Keratinocyte (primary cell): ENCODE measurements at regions not wholly inside any gene's neighbourhood (a gene's known extent, or its start where the extent isn't known, plus 50 kb on each side); places are given as distances from the start of the nearest gene placed in this dataset.

Experiments
- DNase-seq: peaks from one replicate; pipeline ENCODE4 v3.0.0-alpha.2; 2011; ENCODE audit warnings: low read depth, missing footprints, low spot score
- FAIRE-seq: peaks from 2 replicates; lab custom pipeline; 2011; peaks lifted over from hg19 to GRCh38; lab: Jason Lieb, UNC
- H2AFZ ChIP-seq: 2 replicates; pipeline ENCODE4 v1.6.0; 2012; ENCODE audit warnings: low read length, control low read depth, inconsistent platforms; ENCODE audit not compliant: control insufficient read depth
- H3K27ac ChIP-seq: 2 replicates; pipeline ENCODE4 v1.5.1; 2011; ENCODE audit warnings: low read length; ENCODE audit not compliant: control insufficient read depth, insufficient read depth
- H3K27me3 ChIP-seq: 3 replicates; pipeline ENCODE4 v1.6.0; 2011; ENCODE audit warnings: low read length; ENCODE audit not compliant: control insufficient read depth, insufficient read depth; ENCODE audit errors: extremely low read depth
- H3K36me3 ChIP-seq, 2 experiments: 2 replicates in 1 of 2; 3 replicates in 1 of 2; pipeline ENCODE4 v1.5.1; 2011; ENCODE audit warnings: low read length in 2 of 2, mild to moderate bottlenecking in 1 of 2; ENCODE audit not compliant: control insufficient read depth in 2 of 2, insufficient read depth in 2 of 2; ENCODE audit errors: extremely low read depth in 1 of 2
- H3K4me1 ChIP-seq: 3 replicates; pipeline ENCODE4 v1.5.1; 2011; ENCODE audit warnings: low read length; ENCODE audit not compliant: control insufficient read depth, insufficient read depth; ENCODE audit errors: extremely low read depth
- H3K4me2 ChIP-seq: 3 replicates; pipeline ENCODE4 v1.6.0; 2011; ENCODE audit warnings: low read depth, low read length; ENCODE audit not compliant: control insufficient read depth, insufficient read depth; ENCODE audit errors: extremely low read depth
- H3K4me3 ChIP-seq, 3 experiments: fragments of 200-600 bp in 1 of 3; sonication (generic) in 1 of 3; 2 replicates in 2 of 3; 3 replicates in 1 of 3; pipeline ENCODE4 v1.5.1; 2011 to 2016; ENCODE audit warnings: low read length in 3 of 3, mild to moderate bottlenecking in 3 of 3, control low read depth in 2 of 3, inconsistent platforms in 1 of 3, low read depth in 1 of 3, mixed read lengths in 1 of 3, mixed run types in 1 of 3, moderate library complexity in 1 of 3; ENCODE audit not compliant: control insufficient read depth in 2 of 3, insufficient read depth in 2 of 3; ENCODE audit errors: extremely low read depth in 1 of 3
- H3K79me2 ChIP-seq: 2 replicates; pipeline ENCODE4 v1.6.0; 2012; ENCODE audit warnings: low read length; ENCODE audit not compliant: control insufficient read depth, insufficient read depth
- H3K9ac ChIP-seq: 3 replicates; pipeline ENCODE4 v1.6.0; 2011; ENCODE audit warnings: low read length; ENCODE audit not compliant: control insufficient read depth, insufficient read depth; ENCODE audit errors: extremely low read depth
- H3K9me1 ChIP-seq: 3 replicates; pipeline ENCODE4 v1.6.0; 2011; ENCODE audit warnings: low read length; ENCODE audit not compliant: control insufficient read depth, insufficient read depth; ENCODE audit errors: extremely low read depth
- H3K9me3 ChIP-seq: 2 replicates; pipeline ENCODE4 v1.5.1; 2012; ENCODE audit warnings: low read depth, low read length; ENCODE audit not compliant: control insufficient read depth
- H4K20me1 ChIP-seq: 3 replicates; pipeline ENCODE4 v1.6.0; 2011; ENCODE audit warnings: low read length; ENCODE audit not compliant: control insufficient read depth, insufficient read depth; ENCODE audit errors: extremely low read depth
- CTCF ChIP-seq, 3 experiments: IDR thresholded peaks in 1 of 3; conservative IDR thresholded peaks in 1 of 3; optimal IDR thresholded peaks in 1 of 3; 2 replicates in 2 of 3; 3 replicates in 1 of 3; pipeline versions ENCODE3 to v1.5.1; 2011; ENCODE audit warnings: low read length in 3 of 3, mild to moderate bottlenecking in 3 of 3, moderate library complexity in 2 of 3, control low read depth in 1 of 3, inconsistent platforms in 1 of 3; ENCODE audit not compliant: insufficient read depth in 2 of 3; ENCODE audit errors: extremely low read depth in 1 of 3
- EZH2 ChIP-seq: IDR thresholded peaks from one replicate; pipeline ENCODE4 v1.6.1; 2012; ENCODE audit warnings: inconsistent platforms, mild to moderate bottlenecking, low read length, moderate library complexity
- dilution Hi-C: fragments of 300-500 bp; cut with MboI; formaldehyde crosslinking; loops from one replicate; pipeline ENCODE4 v1.7.0; 2020; ENCODE audit warnings: low sequenced_read_pairs; ENCODE audit not compliant: extremely low pct_ligation_motif_present

GRCh38 chr22:47249370-47249928 is 487.0 kb downstream of the TBC1D22A start:
- Histone ChIP-seq H3K36me3 (no peaks in the 10 kb centered on the region), H3K9me1 (no peaks in the 10 kb centered on the region), H2AFZ (no peak overlapping the region), H3K9ac (no peak overlapping the region), H3K27me3 (no peaks in the 10 kb centered on the region), H3K4me1 (no peaks in the 10 kb centered on the region), H4K20me1 (no peaks in the 10 kb centered on the region), H3K79me2 (no peaks in the 10 kb centered on the region), H3K4me2 (no peak overlapping the region), H3K4me3 (no peak overlapping the region), H3K27ac (no peak overlapping the region), H3K9me3 (no peaks in the 10 kb centered on the region)
- no peak for DNase-seq
- TF ChIP-seq CTCF (optimal IDR thresholded peaks at IDR 0.05 in 1 of 3, IDR thresholded peaks at IDR 0.05 in 1 of 3, conservative IDR thresholded peaks at IDR 0.05 in 1 of 3; ENCODE audit: extremely low read depth in 1 of 3, insufficient read depth in 2 of 3, low read length in 3 of 3) (no peak), EZH2 (no peak)
- dilution Hi-C loops, result no loop called here
- no peak for FAIRE-seq

- no peaks in the 10 kb centered on the region for H3K9me3 ChIP-seq
- dilution Hi-C loops, result no loop called here
Measured at GRCh38 chr22:47248925-47249324, 486.5 kb downstream of the TBC1D22A start.

More at GRCh38 chr22:47248925-47249324, 486.5 kb downstream of the TBC1D22A start:
- FAIRE-seq (no peak), DNase-seq (no peak)
- Histone ChIP-seq H3K79me2 (no peaks in the 10 kb centered on the region), H3K27ac (no peak overlapping the region), H3K9me1 (no peaks in the 10 kb centered on the region), H4K20me1 (no peaks in the 10 kb centered on the region), H3K27me3 (no peaks in the 10 kb centered on the region), H3K4me1 (no peaks in the 10 kb centered on the region), H3K4me2 (no peak overlapping the region), H2AFZ (no peak overlapping the region), H3K9ac (no peak overlapping the region), H3K36me3 (no peaks in the 10 kb centered on the region), H3K4me3 (no peak overlapping the region)
- no peak for TF ChIP-seq CTCF (optimal IDR thresholded peaks at IDR 0.05 in 1 of 3, IDR thresholded peaks at IDR 0.05 in 1 of 3, conservative IDR thresholded peaks at IDR 0.05 in 1 of 3; ENCODE audit: extremely low read depth in 1 of 3, insufficient read depth in 2 of 3, low read length in 3 of 3)
- no peak for TF ChIP-seq EZH2
